Suprapubic skin (tissue), 3 donors: ENCODE measurements at regions not wholly inside any gene's neighbourhood (a gene's known extent, or its start where the extent isn't known, plus 50 kb on each side); places are given as distances from the start of the nearest gene placed in this dataset.

Experiments
- CTCF ChIP-seq, 2 donors: fragments of 200-600 bp in 1 of 2; fragments of 450-650 bp in 1 of 2; sonication (generic) in 1 of 2; IDR thresholded peaks; one replicate each; pipeline ENCODE4 v1.5.1; 2016 to 2019; ENCODE audit warnings: antibody characterized with exemption in 2 of 2, mild to moderate bottlenecking in 1 of 2, moderate library complexity in 1 of 2
- POLR2AphosphoS5 ChIP-seq, 3 donors: sonication (generic); formaldehyde crosslinking; IDR thresholded peaks; one replicate each; pipeline ENCODE4 v1.6.1; 2017; ENCODE audit warnings: antibody characterized with exemption in 3 of 3

- TF ChIP-seq CTCF (IDR thresholded peaks at IDR 0.05) (no peak), POLR2AphosphoS5 (IDR thresholded peaks at IDR 0.05) (no peak)
Measured at GRCh38 chr11:129592191-129592590, 216.5 kb downstream of the BARX2 start.
